Mucosa of descending colon (tissue), 3 donors: ENCODE measurements at regions not wholly inside any gene's neighbourhood (a gene's known extent, or its start where the extent isn't known, plus 50 kb on each side); places are given as distances from the start of the nearest gene placed in this dataset.

Experiments
- ATAC-seq: fragments of 200-7000 bp; cut with Tn5 transposase; one replicate; pipeline ENCODE4 v1.9.1; 2020; ENCODE audit warnings: mild to moderate bottlenecking, moderate library complexity
- DNase-seq, 3 donors: peaks; one replicate each; pipeline ENCODE4 v3.0.0-alpha.2; 2020
- H3K36me3 ChIP-seq: fragments of 200-600 bp; one replicate; pipeline ENCODE4 v1.8.0; 2021; ENCODE audit warnings: low read depth, mild to moderate bottlenecking
- H3K4me1 ChIP-seq: fragments of 200-600 bp; one replicate; pipeline ENCODE4 v1.8.0; 2021; ENCODE audit warnings: low read depth, mild to moderate bottlenecking
- H3K4me3 ChIP-seq: fragments of 200-600 bp; one replicate; pipeline ENCODE4 v1.8.0; 2021; ENCODE audit warnings: mild to moderate bottlenecking
- H3K9me3 ChIP-seq: fragments of 200-600 bp; one replicate; pipeline ENCODE4 v1.8.0; 2021; ENCODE audit warnings: mild to moderate bottlenecking
- CTCF ChIP-seq: fragments of 200-600 bp; IDR thresholded peaks from one replicate; pipeline ENCODE4 v1.8.0; 2022; ENCODE audit warnings: antibody characterized with exemption, mild to moderate bottlenecking
- intact Hi-C, 2 donors: fragments of 100-400 bp; cut with DNase I in 1 of 2; cut with micrococcal nuclease in 1 of 2; formaldehyde crosslinking; loops; one replicate each; pipeline versions ENCODE4 v1.11.0 to v1.11.1; 2022; cut with DNase I, micrococcal nuclease
- donor health status: DM: no; HTN: no; CAD: no; lungs with moderate emphysema.
- donor health status: DM: no; HTN: no; CAD: no.
- donor health status: DM: no; HTN: yes; CAD: no.

DNA sequence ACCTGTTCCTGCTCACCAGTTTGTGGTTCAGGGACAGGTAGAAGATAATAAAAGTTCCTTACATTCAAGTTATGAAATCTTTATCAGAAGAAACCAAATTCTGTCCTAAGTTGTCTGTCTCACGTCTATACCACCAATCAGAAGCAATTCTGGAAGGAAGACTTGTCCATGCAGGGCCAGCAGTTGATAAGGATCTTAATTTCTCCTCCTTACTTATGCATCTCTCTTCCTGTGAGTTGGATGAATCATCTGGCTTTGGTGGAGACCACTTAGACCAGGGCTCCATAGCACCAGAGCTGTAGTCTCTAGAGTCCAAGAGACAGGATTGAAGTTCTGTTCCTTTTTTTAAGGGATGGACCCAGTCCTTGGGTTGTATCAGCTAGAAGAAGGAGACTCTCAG, 106.5 kb downstream of the APOB start:
- no peak overlapping the region for H3K4me3 ChIP-seq
- TF ChIP-seq CTCF: no peak
- H3K9me3 ChIP-seq: no peaks in the 10 kb centered on the region
- no peaks in the 10 kb centered on the region for H3K36me3 ChIP-seq
- DNase-seq (no peak), ATAC-seq (no peak)
- intact Hi-C loops: no loop called here
- H3K4me1 ChIP-seq: no peaks in the 10 kb centered on the region

DNA sequence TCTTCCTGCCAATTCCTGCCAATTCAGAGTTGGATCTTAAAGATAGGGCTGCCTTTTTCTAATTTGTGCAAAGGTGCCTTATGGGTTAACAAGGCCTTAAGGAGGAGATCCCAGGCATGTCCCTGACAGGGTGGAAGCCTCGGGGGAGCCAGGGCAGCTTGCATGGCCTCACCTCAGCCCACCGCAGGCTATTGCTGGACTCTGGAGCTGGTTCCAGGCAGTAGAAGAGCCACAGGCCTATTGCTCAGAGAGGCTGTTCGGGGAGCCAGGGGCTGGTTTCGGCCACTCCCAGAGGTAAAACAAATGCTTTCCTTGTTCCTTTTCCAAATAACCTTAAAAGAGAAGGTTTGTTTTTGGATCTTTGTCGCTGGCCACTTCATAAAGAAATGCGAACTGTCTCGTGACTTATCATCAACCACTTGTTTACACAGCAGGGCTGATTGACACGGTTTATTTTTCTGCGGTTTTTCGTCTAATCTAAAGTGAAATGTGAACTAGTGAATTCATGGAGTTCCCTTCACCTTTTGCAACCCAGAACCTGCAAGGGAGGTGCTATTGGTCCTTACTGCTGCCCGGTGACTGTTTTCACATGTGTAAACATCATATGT, 108.6 kb downstream of the APOB start:
- no peak for TF ChIP-seq CTCF
- Histone ChIP-seq H3K36me3 (no peaks in the 10 kb centered on the region), H3K9me3 (no peaks in the 10 kb centered on the region), H3K4me3 (no peak overlapping the region), H3K4me1 (no peaks in the 10 kb centered on the region)
- intact Hi-C loops: no loop called here
- DNase-seq (no peak), ATAC-seq (no peak)

- no peaks in the 10 kb centered on the region for H3K36me3 ChIP-seq
- DNase-seq (no peak), ATAC-seq (no peak)
- intact Hi-C loops: no loop called here
- no peaks in the 10 kb centered on the region for H3K4me1 ChIP-seq
- TF ChIP-seq CTCF: no peak
- H3K9me3 ChIP-seq: no peaks in the 10 kb centered on the region
- no peak overlapping the region for H3K4me3 ChIP-seq
Measured at GRCh38 chr2:20934236-20934635, 109.6 kb downstream of the APOB start.

- no peak overlapping the region for H3K4me3 ChIP-seq
- no peak for DNase-seq
- H3K9me3 ChIP-seq: no peaks in the 10 kb centered on the region
- no peaks in the 10 kb centered on the region for H3K4me1 ChIP-seq
- H3K36me3 ChIP-seq: no peaks in the 10 kb centered on the region
- ATAC-seq: no peak
- intact Hi-C loops: no loop called here
- no peak for TF ChIP-seq CTCF
Measured at GRCh38 chr2:20933714-20934113, 110.2 kb downstream of the APOB start.

GRCh38 chr2:20931346-20931745, 108.4 kb upstream of the LDAH start:
- no peak for TF ChIP-seq CTCF
- intact Hi-C loops: no loop called here
- H3K9me3 ChIP-seq: peaks cover 6% of the 10 kb centered on the region
- no peaks in the 10 kb centered on the region for H3K36me3 ChIP-seq
- ATAC-seq: no peak
- H3K4me1 ChIP-seq: no peaks in the 10 kb centered on the region
- no peak overlapping the region for H3K4me3 ChIP-seq
- no peak for DNase-seq

GRCh38 chr2:20930928-20931327, 108.0 kb upstream of the LDAH start:
- no peak overlapping the region for H3K4me3 ChIP-seq
- no peaks in the 10 kb centered on the region for H3K4me1 ChIP-seq
- intact Hi-C loops: no loop called here
- no peak for TF ChIP-seq CTCF
- peaks cover 6% of the 10 kb centered on the region for H3K9me3 ChIP-seq
- no peak for DNase-seq
- H3K36me3 ChIP-seq: no peaks in the 10 kb centered on the region
- no peak for ATAC-seq
